ENCODE measurements at regions not wholly inside any gene's neighbourhood (a gene's known extent, or its start where the extent isn't known, plus 50 kb on each side); places are given as distances from the start of the nearest gene placed in this dataset.
A peak's percentile ranks its signal among the peaks of the same experiment; 100 is the strongest.

DNA sequence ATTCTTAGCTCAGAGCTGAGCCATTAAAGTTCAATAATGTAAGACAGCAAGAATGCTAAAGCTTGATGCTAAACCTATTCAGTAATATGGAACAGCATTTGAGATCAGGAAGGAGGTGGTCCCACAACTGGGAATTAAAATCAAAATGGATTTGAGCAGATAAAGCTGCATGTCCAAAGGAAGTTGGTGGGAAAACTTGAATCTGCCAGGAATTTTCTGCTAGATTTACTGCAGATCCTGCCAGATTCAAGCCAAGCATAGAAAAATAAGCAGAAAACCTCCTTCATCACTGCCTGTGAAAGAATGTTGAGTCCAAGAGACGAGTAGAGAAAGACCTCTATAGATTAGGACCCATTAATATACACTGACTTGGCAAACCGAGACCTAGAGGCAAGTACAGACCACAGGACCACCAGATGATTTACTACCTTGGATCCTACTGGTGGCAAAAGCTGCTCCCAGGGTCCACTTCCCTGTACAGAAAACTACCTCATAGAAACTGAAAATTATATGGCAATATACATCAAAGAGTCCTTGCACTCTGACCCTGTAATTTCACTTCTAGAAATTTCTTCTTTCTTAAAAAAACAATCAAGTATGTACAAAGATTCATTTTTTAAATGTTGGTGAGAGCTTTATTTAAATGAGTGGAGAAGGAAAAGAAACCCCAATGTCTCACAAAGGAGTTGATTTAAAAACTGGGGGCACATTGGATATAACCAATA is 263.2 kb downstream of the DAD1 start:
- no peak overlapping the region for H2AFZ ChIP-seq (ENCODE audit: low read length)
- peaks cover 10% of the 10 kb centered on the region for H3K27me3 ChIP-seq (ENCODE audit: insufficient read depth, low read length)
- H3K27ac ChIP-seq (ENCODE audit: low read depth, low read length), result no peak overlapping the region
- H3K4me2 ChIP-seq (ENCODE audit: insufficient read depth, low read length), result no peak overlapping the region
- no peaks in the 10 kb centered on the region for H3K4me1 ChIP-seq (ENCODE audit: insufficient read depth, low read length)
- H3K36me3 ChIP-seq (ENCODE audit: insufficient read depth, low read length), result no peaks in the 10 kb centered on the region
- no peaks in the 10 kb centered on the region for H3K79me2 ChIP-seq (ENCODE audit: insufficient read depth, low read length)
- no peaks in the 10 kb centered on the region for H4K20me1 ChIP-seq (ENCODE audit: insufficient read depth, low read length)
- no peak overlapping the region for H3K4me3 ChIP-seq (ENCODE audit: insufficient read depth, low read length)
- peaks cover 8% of the 10 kb centered on the region for H3K9me3 ChIP-seq (ENCODE audit: low read depth, low read length)
- DNase-seq (ENCODE audit: insufficient read length, low spot score, missing footprints), result no peak
- no peak for TF ChIP-seq CTCF (IDR thresholded peaks at IDR 0.05; ENCODE audit: extremely low read depth, low read depth, low read length)

DNA sequence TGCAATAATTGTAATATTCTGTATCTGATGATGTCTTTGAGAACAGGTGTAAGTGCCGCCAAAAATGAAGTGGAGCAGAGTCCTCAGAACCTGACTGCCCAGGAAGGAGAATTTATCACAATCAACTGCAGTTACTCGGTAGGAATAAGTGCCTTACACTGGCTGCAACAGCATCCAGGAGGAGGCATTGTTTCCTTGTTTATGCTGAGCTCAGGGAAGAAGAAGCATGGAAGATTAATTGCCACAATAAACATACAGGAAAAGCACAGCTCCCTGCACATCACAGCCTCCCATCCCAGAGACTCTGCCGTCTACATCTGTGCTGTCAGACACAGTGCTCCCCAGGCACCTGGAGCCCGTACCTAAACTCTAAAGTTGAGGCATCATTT is 268.7 kb downstream of the DAD1 start:
- Histone ChIP-seq H3K36me3 (ENCODE audit: insufficient read depth, low read length) (no peaks in the 10 kb centered on the region), H3K4me2 (ENCODE audit: insufficient read depth, low read length) (no peak overlapping the region), H3K4me1 (ENCODE audit: insufficient read depth, low read length) (no peaks in the 10 kb centered on the region), H3K27me3 (ENCODE audit: insufficient read depth, low read length) (peaks cover 16% of the 10 kb centered on the region), H4K20me1 (ENCODE audit: insufficient read depth, low read length) (no peaks in the 10 kb centered on the region), H2AFZ (ENCODE audit: low read length) (no peak overlapping the region), H3K9me3 (ENCODE audit: low read depth, low read length) (no peaks in the 10 kb centered on the region), H3K4me3 (ENCODE audit: insufficient read depth, low read length) (no peak overlapping the region), H3K79me2 (ENCODE audit: insufficient read depth, low read length) (no peaks in the 10 kb centered on the region), H3K27ac (ENCODE audit: low read depth, low read length) (no peak overlapping the region)
- TF ChIP-seq CTCF (IDR thresholded peaks at IDR 0.05; ENCODE audit: extremely low read depth, low read depth, low read length), result no peak
- DNase-seq (ENCODE audit: insufficient read length, low spot score, missing footprints), result no peak

DNA sequence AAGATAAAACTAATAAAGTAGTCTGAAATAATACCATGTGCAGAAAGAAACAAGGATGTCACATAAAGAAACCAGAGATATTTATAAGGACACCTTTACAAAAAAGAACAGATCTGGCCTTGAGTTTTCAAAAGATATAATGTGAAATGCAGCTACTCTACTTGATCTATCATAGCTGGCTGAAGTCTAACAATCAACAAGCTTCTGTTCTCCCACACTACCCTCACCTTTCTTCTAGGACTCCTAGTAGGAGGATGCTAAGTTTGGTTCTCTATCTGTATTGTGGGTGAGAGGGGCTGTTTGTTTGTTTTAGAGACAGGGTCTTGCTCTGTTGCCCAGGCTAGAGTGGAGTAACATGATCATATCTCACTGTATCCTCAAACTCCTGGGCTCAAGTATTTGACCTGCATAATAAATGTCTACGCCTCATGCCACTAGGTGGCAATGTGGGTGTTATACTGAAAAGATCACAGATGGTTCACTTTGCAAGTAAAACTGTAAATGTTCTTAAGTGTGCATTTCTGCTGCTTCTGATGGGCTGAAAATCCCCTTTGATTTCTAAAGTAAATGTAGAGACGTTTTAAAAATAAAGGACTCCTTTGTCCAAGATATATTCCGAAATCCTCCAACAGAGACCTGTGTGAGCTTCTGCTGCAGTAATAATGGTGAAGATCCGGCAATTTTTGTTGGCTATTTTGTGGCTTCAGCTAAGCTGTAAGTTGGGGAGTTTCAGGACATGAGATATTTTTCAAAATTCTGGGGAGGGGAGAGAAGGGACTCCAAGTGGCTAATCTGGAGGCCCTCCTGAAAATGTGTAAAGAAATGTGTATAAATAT is 269.3 kb downstream of the DAD1 start:
- Histone ChIP-seq H3K27me3 (ENCODE audit: insufficient read depth, low read length) (peaks cover 16% of the 10 kb centered on the region), H3K79me2 (ENCODE audit: insufficient read depth, low read length) (no peaks in the 10 kb centered on the region), H3K36me3 (ENCODE audit: insufficient read depth, low read length) (no peaks in the 10 kb centered on the region), H4K20me1 (ENCODE audit: insufficient read depth, low read length) (no peaks in the 10 kb centered on the region), H3K4me2 (ENCODE audit: insufficient read depth, low read length) (no peak overlapping the region), H2AFZ (ENCODE audit: low read length) (no peak overlapping the region), H3K27ac (ENCODE audit: low read depth, low read length) (no peak overlapping the region), H3K9me3 (ENCODE audit: low read depth, low read length) (no peaks in the 10 kb centered on the region), H3K4me1 (ENCODE audit: insufficient read depth, low read length) (no peaks in the 10 kb centered on the region), H3K4me3 (ENCODE audit: insufficient read depth, low read length) (no peak overlapping the region)
- TF ChIP-seq CTCF (IDR thresholded peaks at IDR 0.05; ENCODE audit: extremely low read depth, low read depth, low read length), result peak; percentile 74
- no peak for DNase-seq (ENCODE audit: insufficient read length, low spot score, missing footprints)

GRCh38 chr14:22318951-22319350 is 270.1 kb downstream of the DAD1 start:
- H3K36me3 ChIP-seq (ENCODE audit: insufficient read depth, low read length), result no peaks in the 10 kb centered on the region

More at GRCh38 chr14:22318951-22319350, 270.1 kb downstream of the DAD1 start:
- no peak overlapping the region for H3K4me2 ChIP-seq (ENCODE audit: insufficient read depth, low read length)
- H3K4me1 ChIP-seq (ENCODE audit: insufficient read depth, low read length), result no peaks in the 10 kb centered on the region
- no peak overlapping the region for H3K4me3 ChIP-seq (ENCODE audit: insufficient read depth, low read length)
- peaks cover 16% of the 10 kb centered on the region for H3K27me3 ChIP-seq (ENCODE audit: insufficient read depth, low read length)
- no peaks in the 10 kb centered on the region for H3K9me3 ChIP-seq (ENCODE audit: low read depth, low read length)
- no peaks in the 10 kb centered on the region for H3K79me2 ChIP-seq (ENCODE audit: insufficient read depth, low read length)
- TF ChIP-seq CTCF (IDR thresholded peaks at IDR 0.05; ENCODE audit: extremely low read depth, low read depth, low read length), result no peak
- DNase-seq (ENCODE audit: insufficient read length, low spot score, missing footprints), result no peak
- H2AFZ ChIP-seq (ENCODE audit: low read length), result no peak overlapping the region
- no peaks in the 10 kb centered on the region for H4K20me1 ChIP-seq (ENCODE audit: insufficient read depth, low read length)
- H3K27ac ChIP-seq (ENCODE audit: low read depth, low read length), result no peak overlapping the region

Measured in osteoblast (primary cell).